M059J (cell line): ENCODE measurements at regions not wholly inside any gene's neighbourhood (a gene's known extent, or its start where the extent isn't known, plus 50 kb on each side); places are given as distances from the start of the nearest gene placed in this dataset.
"Not testable (repeated sequence)": the region's sequence is repeated elsewhere in the genome, so short reads cannot be mapped to it uniquely, and the experiment has no call there.

Source experiments
- DNase-seq: peaks from one replicate; pipeline ENCODE4 v3.0.0-alpha.2; 2012; ENCODE audit warnings: low read depth

DNA sequence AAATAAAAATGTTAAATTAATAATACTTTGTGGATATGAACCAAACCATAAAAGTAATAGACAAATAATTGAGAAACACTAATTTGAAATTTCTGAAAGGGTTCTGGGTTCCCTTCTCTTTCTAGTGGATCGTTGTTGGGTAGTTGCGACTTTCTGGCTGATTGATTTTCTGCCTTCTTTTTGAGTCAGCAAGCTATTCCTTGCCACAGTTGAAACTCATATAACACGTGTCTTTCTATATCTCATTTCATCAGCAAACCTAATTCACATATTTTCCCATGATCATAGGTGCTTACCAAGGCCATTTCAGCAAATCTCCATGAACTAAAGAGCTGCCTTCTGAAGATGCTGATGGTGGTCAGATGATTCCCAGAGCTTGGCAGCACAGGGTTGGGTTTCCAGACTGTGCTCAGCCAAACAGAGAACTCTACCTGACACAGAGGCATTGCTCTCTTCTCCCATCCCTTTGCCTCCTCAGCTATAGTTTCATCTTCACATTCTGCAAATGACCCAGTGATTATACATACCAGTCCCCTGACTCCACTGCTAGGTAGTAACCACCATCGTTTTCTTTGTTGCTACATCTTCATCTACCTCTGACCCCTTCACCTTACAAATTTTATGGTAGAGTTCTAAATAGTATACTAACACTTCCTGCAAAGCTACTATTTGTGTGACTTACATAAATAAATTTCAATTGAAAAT, 383.9 kb upstream of the DPH6 start:
- no peak for DNase-seq

DNA sequence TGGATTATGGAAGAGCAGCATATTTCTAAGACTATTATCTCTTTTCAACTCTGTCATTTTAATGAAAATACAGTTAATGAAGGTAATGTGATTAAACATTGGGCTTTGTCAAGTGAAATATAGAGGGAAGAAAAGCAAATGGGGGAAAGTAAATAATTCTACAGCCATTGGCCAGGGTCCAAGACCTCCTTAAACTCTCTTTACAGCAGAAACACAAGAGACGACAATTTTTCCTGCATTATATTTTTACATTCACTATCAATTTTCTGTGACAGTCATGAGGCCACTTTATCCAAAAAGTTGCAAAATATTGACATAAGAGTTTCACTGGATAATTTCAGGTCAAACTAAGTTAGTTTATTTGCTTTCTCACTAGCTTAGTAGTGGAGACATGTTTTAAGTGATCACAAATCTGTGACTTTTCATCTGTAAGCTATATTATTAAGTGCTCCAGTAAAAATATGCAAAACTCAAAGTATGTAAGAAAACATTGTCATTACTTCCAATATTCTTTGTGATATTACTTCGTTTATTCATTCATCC, 385.9 kb upstream of the DPH6 start:
- DNase-seq, result no peak

DNA sequence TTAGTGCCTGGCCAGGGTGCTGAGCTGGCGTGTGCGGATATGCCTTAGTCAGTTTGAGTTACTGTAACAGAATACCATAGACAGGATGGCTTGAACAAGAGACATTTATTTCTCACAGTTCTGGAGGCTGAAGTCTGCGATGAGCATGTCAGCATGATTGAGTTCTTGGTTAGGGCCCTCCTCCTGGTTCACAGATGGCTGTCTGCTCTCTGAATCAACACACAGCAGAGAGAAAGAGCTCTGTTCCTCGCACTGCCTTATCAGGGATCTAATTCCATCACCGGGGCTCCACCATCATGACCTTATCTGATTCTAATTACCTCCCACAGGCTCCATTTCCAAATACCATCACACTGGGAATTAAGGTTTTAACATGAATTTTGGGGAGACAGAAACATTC, 386.6 kb upstream of the DPH6 start:
- no peak for DNase-seq

DNA sequence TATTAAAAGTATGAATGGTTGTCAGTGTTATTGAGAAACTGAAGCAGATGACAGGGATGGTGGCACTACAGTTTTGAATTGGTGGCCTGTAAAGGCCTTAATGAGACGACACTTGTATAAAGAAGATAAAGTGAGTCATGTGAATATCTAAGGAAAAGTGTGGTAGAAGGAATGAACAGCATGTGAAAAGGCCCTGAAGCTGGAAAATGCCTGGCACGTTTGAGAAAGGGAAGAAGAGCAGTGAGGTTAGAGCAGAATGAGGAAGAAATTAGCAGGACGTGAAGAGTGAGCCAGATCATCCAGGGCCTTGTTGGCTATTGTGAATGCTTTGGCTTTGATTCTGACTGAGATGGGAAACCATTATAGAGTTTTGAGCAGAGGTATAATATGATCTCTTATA, 387.6 kb upstream of the DPH6 start:
- DNase-seq, result no peak

DNA sequence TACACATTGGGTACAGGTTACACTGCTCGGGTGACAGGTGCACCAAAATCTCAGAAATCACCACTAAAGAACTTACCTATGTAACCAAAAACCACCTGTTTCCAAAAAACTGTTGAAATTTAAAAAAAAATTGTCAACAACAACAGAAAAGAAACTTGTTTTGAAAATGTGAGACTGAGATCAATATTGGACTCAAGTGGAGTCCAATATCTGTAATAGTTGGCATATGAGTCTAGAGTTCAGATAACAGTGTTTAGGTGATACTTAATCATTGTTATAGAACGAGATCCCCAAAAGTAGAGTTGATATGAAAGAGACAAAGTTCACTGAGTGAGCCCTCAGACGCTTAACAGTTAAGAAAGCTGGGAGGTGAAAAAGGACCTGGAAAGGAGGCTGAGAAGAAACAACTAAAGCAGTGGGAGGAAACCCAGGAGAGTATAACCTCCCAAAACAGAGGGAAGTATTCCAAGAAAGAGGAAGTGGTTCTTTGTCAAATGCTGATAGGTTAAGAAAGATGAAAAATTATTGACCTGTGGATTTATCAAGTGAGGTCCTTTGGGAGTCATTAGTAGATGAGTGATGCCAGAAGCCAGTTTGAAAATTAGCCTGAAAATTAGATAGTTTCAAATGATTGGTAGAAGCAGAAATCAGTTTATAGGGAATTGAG, 388.6 kb upstream of the DPH6 start:
- DNase-seq, result no peak

DNA sequence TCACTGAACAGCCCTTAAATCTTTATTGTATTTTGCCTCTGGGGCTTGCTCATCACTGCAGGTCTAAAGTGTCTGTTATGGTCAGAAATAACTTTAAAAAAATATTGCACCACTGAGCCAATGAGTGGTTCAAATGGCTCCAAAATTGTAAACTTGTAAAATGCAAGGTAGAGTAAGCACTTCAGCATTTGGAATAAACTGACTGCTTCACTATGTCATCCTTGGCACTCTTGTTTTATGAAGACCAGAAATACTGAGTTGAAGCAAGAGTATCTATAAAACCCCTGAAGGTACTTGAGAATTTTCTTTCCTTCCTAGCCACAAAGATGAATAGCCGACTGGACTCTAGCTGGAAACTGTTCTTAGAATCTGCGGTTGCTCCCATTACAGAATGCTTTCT, 390.3 kb upstream of the DPH6 start:
- DNase-seq, result peak; percentile 27

DNA sequence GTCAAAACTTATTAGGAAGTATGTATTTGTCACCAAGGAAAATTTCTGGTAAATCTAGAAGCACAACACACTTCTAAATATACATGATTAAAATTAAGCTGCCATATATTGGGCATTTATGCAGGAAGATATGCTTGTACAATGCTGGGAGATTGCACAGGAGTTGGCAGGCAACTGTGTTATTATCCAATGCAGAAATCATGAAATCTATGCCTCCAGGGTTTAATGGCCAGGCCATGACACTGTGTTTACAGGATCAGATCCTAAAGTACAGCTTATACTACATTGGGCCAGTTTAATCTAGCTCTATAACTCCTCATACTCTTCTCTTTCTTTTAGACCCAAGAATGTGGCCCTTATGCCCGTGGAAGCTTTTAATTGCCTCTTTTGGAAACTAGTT, 391.4 kb upstream of the DPH6 start:
- DNase-seq, result no peak

DNA sequence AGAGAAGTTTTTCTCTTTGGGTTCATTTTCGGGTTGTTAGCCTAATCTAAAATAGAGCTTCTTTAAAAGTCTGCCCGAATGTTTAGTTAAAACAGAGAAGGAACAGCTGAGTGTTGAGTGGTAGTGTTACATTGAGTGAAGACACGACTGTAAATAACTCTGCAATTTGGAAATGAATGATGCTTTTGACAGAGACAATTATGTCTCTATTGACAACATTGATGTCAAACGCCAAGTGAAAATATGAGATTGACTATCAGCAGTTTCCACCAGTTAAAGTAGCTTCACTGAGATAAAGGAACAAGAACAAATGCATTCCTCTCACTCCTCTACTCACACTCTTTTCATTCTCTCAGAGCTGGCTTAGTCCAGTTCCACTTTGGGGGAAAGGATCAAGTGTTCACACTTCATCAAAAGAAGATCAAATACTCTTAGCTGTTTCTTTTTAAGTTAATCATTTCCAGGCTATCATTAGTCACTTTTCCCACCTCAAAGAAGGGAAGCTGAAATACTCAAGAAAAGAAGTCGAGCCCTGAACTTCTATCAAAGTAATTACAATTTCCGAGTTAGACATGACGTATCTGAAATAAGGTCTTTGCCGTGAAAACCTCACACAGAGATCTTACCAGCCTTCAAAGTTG, 399.1 kb upstream of the DPH6 start:
- DNase-seq, result no peak

DNA sequence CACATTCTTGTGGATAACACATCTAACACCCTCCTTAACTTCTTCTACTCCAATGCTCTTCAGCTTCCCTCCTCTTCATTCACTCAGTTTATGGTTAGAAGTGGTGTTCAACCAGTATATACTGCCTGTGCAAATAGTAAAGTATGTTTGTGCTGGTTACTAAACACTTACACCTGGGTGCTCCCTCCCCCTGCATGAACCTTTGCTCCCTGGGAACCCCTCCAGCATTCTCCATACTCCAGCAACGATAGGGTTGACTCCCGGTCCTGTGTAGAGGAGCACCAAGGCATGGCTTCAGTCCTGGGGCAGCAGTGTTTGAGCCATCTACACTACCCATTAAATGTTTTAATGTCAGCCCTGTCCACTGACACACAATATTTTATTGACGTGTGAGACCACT, 407.5 kb upstream of the DPH6 start:
- no peak for DNase-seq

DNA sequence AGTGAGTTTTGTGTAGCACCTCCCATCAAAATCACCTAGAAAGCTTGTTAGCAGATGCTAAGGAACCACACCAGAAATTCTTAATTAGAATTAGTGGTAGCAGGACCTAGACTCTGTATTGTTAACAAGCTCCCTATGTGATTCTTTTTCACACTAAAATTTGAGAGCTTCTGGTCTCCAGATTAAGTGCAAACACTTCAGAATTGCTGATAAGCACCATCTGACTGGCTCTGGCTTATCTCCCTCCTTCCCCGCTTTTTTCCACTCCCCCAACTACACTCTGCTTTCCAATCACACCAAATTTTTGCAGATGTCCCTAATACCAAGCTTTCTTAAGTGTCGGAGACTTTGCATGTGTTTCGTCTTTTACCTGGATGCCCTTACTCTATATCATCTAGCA, 410.1 kb upstream of the DPH6 start:
- DNase-seq, result no peak

DNA sequence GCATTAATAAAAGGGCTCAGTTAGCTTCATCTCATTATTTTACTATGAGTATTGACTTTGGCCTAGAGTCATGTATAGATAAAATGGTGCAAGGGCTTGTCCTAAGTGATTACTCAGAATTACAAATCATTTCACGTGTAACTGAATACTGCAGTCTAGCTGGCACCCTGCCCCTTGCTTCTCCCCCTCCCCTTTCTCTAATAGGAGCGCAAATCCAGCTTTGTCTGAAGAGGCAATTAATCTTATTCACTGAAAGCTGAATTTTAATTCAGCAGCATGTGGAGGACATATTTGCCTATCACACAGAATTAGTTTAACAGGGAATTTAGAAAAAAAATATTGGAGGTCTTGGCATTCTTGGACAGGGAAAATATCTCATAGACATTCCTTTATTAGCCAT, 412.1 kb upstream of the DPH6 start:
- DNase-seq, result peak; percentile 13

DNA sequence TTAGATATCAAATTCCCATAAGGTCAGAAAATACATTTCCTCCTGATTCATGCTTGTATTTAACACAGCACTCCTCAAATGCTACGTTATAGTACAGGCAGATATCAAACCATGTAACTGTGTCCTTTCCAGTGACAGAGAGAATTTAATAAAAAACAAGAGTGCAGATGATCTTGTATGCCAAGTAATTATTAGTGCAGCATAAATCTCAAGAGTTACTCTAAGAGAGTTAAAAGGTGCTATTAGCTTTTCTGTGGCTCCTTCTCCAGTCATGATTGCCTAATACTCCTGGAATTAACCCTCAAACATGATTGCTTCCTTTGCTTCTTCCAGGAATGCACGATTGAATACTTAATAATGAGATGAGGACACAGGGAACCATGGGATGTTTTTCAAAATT, 413.0 kb upstream of the DPH6 start:
- DNase-seq, result no peak

DNA sequence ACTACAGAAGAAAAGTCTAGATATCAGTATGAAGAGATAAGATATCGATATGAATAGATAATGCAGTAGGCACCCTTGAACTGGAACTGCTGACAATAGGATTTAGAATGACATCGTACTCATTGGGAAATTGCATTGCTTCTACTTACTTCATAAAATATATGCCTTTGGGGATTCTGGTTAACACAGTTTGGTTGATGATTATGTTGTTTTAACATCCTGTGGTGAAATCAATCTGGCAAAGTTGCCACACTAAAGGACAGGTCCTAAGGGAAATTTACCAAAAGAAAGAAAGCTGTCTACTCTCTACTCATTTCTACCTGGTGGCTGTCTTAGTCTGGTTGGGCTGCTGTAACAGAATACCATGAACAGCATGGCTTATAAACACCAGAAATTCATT, 417.4 kb upstream of the DPH6 start:
- DNase-seq, result peak; percentile 4

DNA sequence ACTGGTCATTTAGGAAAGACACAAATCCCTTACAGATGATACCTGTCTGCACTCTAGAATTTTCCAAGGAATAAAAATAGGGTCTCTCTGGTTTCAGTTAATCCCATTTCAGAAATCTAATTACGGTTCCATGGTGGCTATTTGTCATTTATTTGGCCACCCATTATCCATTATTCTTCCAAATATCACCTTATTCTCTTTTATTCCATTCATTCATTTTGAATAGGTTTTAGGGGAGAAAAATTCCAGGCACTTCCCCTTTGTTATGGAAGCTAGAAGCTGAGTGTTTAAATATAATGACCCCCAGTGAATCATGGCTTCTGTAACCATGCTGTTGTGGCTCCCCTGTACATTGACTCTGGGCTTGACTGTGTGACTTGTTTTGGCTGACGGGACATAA, 420.8 kb upstream of the DPH6 start:
- no peak for DNase-seq

DNA sequence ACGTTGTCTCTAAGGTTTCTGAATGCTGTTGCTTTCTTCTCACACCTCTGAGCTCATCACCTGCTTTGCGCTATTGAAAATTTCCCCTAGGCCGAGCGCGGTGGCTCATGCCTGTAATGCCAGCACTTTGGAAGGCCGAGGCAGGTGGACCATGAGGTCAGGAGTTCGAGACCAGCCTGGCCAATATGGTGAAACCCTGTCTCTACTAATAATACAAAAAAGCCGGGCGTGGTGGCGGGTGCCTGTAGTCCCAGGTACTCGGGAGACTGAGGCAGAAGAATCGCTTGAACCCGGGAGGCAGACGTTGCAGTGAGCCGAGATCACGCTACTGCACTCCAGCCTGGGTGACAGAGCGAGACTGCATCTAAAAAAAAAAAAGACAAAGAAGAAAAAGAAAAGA, 422.0 kb upstream of the DPH6 start:
- not testable (repeated sequence) for DNase-seq

DNA sequence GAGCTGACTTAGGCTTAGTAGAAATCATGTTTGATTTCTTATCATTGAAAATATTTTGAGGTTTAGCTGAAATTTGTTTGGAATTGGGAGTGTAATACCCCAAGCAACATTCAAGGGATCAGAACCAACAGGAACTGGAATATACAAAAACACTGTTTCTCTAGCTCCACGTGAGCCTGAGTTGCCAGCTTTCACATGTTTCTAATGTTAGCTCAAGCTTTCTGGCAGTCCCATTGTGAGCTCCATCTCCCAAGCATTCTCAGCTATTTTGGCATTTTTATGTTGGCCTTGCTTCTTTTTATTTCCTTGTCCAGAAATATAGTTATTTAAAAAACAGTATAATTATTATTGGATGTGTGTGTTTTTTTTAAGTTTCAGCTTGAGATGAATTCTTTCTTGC, 427.1 kb upstream of the DPH6 start:
- no peak for DNase-seq

DNA sequence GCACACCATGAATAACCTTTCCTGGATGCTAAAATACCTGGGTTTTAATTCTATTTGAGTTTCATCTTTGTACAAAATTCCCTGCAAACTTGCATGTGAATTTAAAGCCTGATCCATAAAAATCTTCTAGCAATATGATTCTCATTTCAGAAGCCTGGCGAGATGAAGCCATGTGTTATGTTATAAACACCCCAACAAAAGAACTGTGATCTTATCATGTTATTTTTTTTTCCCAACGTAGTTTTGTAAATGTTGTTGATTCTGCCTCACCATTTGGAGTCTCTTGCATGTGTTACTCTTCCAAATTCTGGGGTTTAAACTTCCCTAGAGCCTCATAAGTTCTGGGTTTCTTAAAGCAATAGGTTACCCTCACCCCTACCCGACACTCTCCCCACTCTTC, 428.1 kb upstream of the DPH6 start:
- no peak for DNase-seq

DNA sequence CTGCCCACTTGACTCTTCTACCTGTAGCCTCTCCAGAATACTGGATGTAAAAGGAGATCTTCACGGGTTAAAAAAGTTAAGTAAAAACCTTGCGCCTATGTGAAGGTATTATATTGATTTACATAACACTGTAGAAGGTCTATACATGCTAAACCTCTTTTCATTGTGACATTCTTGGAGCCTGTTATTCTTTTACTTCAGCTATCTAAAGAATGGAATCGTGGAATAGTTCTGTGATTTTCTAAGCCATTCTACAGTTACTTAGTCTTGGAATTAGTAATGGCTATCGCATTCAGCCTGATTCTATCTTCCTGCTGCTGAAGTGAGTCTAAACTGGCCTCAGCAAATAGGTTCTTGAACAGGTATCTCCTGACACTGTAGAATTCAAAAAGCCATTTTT, 430.0 kb upstream of the DPH6 start:
- DNase-seq, result no peak

DNA sequence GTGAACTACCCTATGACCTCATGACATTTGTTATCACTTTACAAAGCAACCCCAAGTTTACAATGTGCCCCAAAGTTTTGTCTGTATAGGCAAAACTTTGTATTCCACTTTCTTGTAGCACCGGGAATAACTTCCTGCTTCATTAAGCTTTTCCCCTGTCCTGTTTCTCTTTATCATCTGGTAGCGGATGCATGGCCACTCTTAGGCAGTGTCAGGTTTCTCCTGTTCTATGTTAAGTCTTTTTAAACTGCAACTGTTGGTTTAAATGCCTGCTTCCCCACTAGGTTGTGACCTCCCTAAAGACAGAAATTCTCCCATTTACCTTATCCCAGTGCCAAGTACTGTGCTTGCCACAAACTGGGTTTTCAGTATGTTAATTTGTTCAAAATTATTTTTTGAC, 433.6 kb upstream of the DPH6 start:
- DNase-seq, result no peak

DNA sequence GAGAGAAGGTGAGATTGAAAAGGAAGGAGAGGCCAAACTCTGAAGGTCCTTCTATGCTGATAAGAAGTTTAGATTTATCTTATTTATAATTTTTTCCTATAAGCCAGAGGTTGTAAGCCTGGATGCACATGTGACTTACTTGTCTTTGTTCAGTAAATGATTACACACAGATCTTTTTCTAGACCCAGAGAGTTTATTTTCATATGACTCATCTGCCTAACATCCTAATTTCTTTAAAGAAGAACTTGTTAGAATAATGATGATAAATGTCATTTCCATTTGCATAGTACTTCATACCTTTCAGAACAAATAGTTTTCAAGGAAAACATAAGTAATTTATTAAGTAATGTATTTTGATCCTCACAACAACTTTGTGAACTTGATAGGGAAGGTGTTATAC, 434.8 kb upstream of the DPH6 start:
- DNase-seq, result peak; percentile 19

DNA sequence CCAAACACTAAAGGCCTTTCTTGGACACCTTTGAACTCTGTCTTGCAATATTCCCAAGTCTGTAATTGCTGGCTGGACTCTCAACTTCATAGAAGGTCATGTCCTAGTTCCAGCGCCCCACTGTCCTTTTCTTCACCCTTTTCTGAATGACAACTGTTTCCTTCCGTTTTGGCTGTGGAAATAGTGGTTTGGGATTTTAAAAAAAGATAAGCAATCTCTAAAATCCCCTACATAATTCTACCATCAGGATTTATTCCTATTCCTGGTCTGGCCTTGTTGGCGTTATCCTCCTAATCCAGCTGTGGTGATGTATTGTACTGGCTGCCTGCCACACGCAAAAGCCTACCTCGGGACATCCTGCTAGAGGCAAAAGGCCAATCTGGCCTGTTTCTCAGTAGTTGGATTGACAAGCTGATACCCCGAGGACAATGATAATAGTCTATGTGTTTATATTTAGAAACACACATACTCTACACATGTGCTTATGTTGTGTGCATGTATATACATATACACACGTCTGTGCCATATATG, 440.3 kb upstream of the DPH6 start:
- DNase-seq, result no peak

DNA sequence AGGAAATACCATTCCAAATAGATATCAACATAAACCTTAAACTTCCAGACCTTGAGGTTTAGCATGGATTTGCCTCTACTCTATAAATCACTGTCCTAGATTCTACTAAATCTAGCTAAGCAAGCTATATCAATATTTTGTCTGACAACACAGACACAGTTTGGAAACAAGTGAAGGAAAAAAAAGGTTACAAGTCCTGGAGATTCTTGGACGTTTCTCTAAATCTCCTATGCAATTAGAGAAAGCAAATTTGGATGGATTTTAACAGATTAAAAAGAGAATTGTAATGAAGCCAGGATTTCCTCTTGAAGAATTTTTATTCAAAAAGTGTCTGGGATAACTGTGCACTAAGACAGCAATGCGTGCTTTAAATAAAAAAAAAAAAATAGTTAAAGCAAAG, 441.1 kb upstream of the DPH6 start:
- no peak for DNase-seq

DNA sequence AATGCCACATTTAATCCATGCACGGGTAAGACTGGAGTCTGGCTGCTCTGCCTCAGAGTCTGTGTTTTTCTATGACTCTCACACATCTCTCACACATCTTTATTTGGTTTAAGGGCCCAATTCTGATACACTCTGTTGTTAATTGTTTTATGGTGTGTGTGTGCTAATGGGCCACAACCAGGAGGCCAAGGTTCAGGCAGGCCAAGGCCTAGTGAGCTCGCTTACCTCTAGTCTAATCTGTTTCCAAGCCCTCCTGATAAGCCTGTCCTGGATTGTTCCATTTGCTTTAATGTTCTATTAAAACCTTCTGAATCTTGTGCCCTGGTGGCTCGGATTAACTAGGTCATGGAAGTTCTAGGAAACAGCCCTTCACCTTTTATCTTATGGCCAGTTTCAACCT, 445.4 kb upstream of the DPH6 start:
- no peak for DNase-seq
